NCI-H2107 (cell line): ENCODE measurements at regions not wholly inside any gene's neighbourhood (a gene's known extent, or its start where the extent isn't known, plus 50 kb on each side); places are given as distances from the start of the nearest gene placed in this dataset.
"Not testable (repeated sequence)": the region's sequence is repeated elsewhere in the genome, so short reads cannot be mapped to it uniquely, and the experiment has no call there.

Experiments used
- DNase-seq: peaks from one replicate; lab custom pipeline; 2025; lab: John Stamatoyannopoulos, UW

- DNase-seq: no peak
These were observed 238.8 kb upstream of the SYT10 start for GRCh38 chr12:33678221-33678964.

DNA sequence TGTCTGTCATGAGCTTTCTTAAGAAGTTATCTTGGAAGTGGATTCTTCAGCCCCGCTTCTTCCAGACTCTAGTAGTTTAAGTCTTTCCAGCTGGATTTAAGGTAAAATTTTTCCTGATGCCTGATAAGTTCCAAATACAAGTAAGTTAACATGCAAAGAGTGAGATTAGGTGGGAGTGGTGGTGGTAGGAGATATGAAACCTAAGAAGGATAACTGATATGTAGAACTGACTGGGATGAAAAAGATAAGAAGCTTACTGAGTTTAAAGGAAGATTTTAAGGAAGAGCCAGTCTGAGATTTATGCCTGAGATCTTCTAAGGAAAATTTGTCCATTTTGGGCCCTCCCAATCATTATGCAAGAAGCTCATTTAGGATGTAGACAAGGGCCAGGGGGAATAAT, 250.9 kb upstream of the SYT10 start:
- DNase-seq: no peak

GRCh38 chr12:33703221-33703620, 263.6 kb upstream of the SYT10 start:
- no peak for DNase-seq

- DNase-seq: no peak
These were observed 267.3 kb upstream of the SYT10 start for GRCh38 chr12:33706927-33707326.

DNA sequence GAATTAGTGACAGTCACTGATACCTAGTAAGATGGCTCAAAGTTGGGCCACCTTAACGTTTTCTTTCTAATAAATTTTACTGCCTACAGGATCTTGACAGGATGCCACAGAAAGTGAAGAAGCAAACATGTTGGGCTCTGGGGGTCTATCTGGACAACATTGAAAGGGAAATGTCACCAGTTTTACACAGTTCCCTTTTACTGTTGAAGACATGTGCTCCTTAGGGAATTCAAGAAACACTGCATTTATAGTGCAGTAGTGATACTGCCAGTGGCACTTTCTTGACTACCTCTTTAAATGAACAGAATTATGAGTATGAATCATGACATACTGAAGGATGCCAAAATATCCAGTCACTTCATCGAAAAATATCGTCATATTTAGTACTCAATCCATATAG, 269.3 kb upstream of the SYT10 start:
- DNase-seq: no peak

- DNase-seq: no peak
These were observed 270.9 kb upstream of the SYT10 start for GRCh38 chr12:33710548-33710947.

GRCh38 chr12:33718631-33719030, 279.0 kb upstream of the SYT10 start:
- DNase-seq: no peak

- DNase-seq: no peak
These were observed 281.9 kb upstream of the SYT10 start for GRCh38 chr12:33721561-33721960.

GRCh38 chr12:33724867-33725266, 285.2 kb upstream of the SYT10 start:
- no peak for DNase-seq

DNA sequence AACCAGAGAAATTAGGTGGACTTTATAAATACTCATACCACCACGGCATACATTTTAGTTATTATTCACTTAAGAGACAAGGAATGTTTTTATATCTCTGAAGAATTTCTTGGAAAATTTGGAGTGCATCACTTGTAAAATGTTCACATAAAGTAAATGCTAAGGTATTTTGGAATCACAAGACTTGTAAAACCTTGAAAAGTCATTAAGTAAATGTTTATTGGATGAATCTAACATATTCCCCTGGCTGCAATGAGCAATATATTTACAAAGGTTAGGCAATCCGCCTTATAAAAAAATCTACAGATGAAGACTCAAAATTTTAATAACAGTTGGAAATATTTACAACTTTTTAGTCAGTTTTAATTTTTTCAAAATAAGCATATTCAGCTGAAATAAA, 287.4 kb upstream of the ALG10 start:
- DNase-seq: no peak

- no peak for DNase-seq
These were observed 269.4 kb upstream of the ALG10 start for GRCh38 chr12:33752854-33753253.

DNA sequence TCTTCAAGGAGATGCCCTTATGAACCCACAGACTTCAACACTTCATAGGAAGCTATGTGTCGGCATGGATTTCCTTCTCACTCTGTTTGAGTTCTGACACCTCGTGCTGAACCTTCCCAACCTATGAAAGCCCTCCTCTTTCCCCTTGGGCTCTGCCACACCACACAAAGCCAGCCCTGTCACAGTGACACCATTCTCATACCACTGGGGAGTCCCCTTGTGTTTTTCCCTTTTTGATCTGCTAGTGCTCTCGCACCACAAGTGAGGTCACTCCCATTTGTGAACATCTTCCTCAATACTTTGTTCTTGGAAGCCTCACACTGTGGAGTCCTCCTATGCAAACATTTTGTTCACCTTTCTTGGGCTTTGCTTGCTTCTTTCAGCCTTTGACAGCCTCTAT, 264.6 kb upstream of the ALG10 start:
- DNase-seq: no peak

DNA sequence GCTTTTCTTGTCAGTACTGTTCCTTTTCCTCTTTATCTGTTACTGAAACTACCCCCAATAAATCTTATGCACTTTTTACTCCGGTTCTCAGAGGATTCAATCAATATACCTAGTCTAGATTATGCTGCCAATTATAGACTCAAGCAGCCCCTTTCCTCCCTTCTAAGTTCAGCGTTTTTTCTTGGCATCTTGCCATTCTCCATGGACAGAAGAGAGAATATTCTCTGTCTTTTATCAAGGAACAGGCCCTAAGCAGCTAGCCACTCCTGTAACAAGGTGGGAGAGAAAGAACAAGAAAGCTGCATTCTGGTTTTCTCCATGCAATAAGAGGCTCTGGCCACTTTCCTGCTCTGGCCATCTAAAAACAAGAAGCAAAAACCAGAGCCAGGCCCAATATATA, 263.0 kb upstream of the ALG10 start:
- DNase-seq: no peak

DNA sequence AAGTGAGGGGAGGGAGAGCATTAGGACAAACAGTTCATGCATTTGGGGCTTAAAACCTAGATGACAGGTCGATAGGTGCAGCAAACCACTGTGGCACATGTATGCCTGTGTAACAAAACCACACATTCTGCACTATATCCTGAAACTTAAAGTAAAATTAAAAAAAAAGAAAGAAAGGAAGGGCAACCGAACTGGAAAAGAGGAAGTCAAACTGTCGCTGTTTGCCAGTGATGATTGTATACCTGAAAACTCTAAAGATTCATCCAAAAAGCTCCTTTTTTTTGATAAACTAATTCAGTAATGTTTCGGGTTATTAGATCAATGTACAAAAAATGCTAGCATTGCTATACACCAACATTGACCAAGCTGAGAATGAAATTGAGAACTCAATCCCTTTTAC, 259.0 kb upstream of the ALG10 start:
- no peak for DNase-seq

DNA sequence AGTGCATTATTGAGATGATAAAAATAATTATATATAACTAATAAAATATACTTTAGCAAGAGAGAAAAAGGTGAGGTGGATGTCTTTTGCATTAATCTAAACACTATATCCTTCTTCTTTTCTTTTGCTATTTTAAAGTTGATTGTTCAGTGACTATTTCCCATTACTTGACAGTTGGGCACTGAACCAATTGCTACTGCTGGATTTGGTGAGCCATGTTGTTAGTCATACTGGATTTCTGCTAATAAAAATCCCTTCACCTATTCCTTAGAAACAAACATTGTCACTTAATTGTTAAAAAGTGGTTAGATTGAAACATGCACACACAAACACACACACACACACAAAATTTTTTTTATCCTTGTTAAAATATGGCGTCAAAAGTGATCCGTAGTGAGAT, 251.6 kb upstream of the ALG10 start:
- DNase-seq: no peak

- DNase-seq: no peak
These were observed 250.4 kb upstream of the ALG10 start for GRCh38 chr12:33771889-33772288.

GRCh38 chr12:33773091-33773490, 249.2 kb upstream of the ALG10 start:
- DNase-seq: not testable (repeated sequence)

DNA sequence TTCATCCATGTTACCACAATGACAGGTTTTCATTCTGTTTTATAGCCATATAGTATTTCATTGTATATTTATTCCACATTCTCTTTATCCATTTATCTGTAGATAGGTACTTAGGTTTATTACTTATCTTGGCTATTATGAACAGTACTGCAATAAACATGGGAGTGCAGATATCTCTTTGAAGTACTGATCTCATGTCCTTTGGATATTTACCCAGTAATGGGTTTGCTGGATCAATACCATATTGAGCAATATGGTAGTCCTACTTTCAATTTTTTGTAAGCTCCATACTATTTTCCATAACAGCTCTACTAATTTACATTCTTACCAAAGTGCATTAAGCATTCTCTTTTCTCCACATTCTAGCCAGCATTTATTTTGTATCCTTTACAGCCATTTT, 235.8 kb upstream of the ALG10 start:
- DNase-seq: no peak

- DNase-seq: no peak
These were observed 227.3 kb upstream of the ALG10 start for GRCh38 chr12:33794954-33795353.

GRCh38 chr12:33795536-33795935, 226.8 kb upstream of the ALG10 start:
- no peak for DNase-seq

DNA sequence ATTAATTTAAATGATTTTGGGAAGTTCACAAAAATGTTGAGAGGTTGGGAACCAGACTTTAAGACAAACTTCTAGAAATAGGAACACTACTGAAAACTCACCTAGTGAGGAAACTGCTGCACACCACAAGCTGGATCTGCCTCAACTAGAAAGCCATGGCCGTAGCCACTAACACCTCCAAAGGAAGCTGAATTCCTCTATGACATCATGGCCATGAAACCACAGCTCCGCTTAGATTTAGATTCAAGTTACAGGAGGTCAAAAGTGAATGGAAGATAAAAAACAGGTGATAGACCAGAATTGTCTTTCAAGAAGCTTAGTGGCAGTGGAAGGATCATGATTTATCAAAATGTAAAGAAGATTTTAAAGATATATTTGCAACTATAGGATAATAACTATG, 208.8 kb upstream of the ALG10 start:
- no peak for DNase-seq

DNA sequence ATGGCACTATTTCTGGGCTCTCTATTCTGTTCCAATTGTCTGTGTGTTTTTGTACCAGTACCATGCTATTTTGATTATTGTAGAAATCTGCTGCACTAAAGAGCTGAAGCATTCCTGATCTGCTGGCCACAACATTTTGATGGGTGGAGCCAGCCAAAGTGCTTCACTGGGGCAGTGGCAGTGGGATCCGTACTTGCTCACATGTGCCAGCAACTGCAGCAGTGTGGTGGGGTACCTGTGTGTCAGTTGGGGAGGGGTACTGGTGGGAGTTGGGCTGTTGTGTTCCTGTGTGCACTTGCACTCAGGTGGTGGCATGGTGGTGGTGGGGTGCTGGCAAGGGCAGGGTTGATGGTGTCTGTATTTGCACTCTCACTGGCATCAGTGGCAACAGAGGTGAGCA, 204.6 kb upstream of the ALG10 start:
- DNase-seq: no peak

DNA sequence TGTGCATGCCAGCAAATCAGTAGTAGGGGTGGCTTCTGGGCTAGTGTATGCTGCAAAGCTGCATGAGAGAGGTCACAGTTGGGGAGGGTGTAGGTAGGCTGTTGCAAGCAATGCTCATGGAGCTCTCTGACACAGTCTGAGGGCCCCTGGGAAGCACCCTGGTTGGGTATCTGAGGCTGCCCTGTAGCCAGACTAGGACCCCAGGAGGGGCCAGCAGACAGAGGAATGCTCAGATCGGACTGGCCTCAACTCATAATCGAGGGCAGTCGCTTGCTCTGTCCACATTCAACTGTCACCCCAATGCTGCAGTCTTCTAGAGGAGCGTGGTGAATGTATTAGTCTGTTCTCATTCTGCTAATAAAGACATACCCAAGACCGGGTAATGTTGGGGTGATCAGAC, 204.0 kb upstream of the ALG10 start:
- no peak for DNase-seq

GRCh38 chr12:33825442-33825841, 196.9 kb upstream of the ALG10 start:
- no peak for DNase-seq
